GM12878 (cell line): ENCODE measurements at regions not wholly inside any gene's neighbourhood (a gene's known extent, or its start where the extent isn't known, plus 50 kb on each side); places are given as distances from the start of the nearest gene placed in this dataset.

ENCODE experiments used
- ATAC-seq: fragments of 200-7000 bp; cut with Tn5 transposase; 3 replicates; pipeline ENCODE4 v1.9.1; 2020; ENCODE audit warnings: mild to moderate bottlenecking, moderate library complexity
- BruUV-seq: library from RNA; stranded (reverse); fragments of 400-500 nt; replicated peaks from 2 replicates; lab custom pipeline; 2021; lab: Mats Ljungman, UMichigan
- CTCF ChIA-PET: fragments of 300-600 bp; sonication (Branson Sonifier 250); formaldehyde crosslinking; extraction: SDS; loops from one replicate; lab custom pipeline; 2021; ENCODE audit warnings: inconsistent platforms; lab: Yijun Ruan, JAX
- POLR2A ChIA-PET: fragments of 350-600 bp; formaldehyde crosslinking; extraction: SDS; loops from one replicate; lab custom pipeline; 2021; ENCODE audit warnings: inconsistent platforms; lab: Charles Lee
- RAD21 ChIA-PET: fragments of 300-600 bp; sonication (Branson Sonifier 250); formaldehyde crosslinking; loops from one replicate; lab custom pipeline; 2023; ENCODE audit warnings: antibody characterized with exemption; ENCODE audit not compliant: unreplicated experiment; lab: Charles Lee
- SMC1A ChIA-PET: fragments of 300-600 bp; sonication (Branson Sonifier 250); formaldehyde crosslinking; loops from one replicate; lab custom pipeline; 2023; ENCODE audit not compliant: unreplicated experiment, uncharacterized antibody; lab: Charles Lee
- DNase-seq: peaks from one replicate; pipeline ENCODE4 v3.0.0-alpha.2; 2011; ENCODE audit warnings: low read depth, low spot score
- FAIRE-seq: peaks from 3 replicates; lab custom pipeline; 2011; peaks lifted over from hg19 to GRCh38; lab: Jason Lieb, UNC
- H2AFZ ChIP-seq: 2 replicates; pipeline ENCODE4 v1.6.0; 2011; ENCODE audit warnings: low read depth, low read length, control low read depth; ENCODE audit not compliant: control insufficient read depth
- H3K27ac ChIP-seq: 2 replicates; pipeline ENCODE4 v1.5.1; 2011; ENCODE audit warnings: control low read depth; ENCODE audit not compliant: control insufficient read depth, insufficient read depth
- H3K27me3 ChIP-seq, 2 experiments: replicated peaks in 1 of 2; 2 replicates each; pipeline versions ENCODE4 v1.6.0 to v1.6.1; 2011; ENCODE audit warnings: low read length in 1 of 2; ENCODE audit not compliant: control insufficient read depth in 2 of 2, insufficient read depth in 2 of 2
- H3K36me3 ChIP-seq, 2 experiments: 2 replicates each; pipeline ENCODE4 v1.5.1; 2011; ENCODE audit warnings: low read length in 1 of 2; ENCODE audit not compliant: control insufficient read depth in 2 of 2, insufficient read depth in 2 of 2
- H3K4me1 ChIP-seq: 2 replicates; pipeline ENCODE4 v1.6.1; 2011; ENCODE audit warnings: mild to moderate bottlenecking, low read length, moderate library complexity, mixed read lengths; ENCODE audit not compliant: control insufficient read depth, insufficient read depth
- H3K4me2 ChIP-seq: 2 replicates; pipeline ENCODE4 v1.6.0; 2011; ENCODE audit warnings: control low read depth; ENCODE audit not compliant: control insufficient read depth, insufficient read depth
- H3K4me3 ChIP-seq: fragments of 200-600 bp; sonication (generic); 2 replicates; pipeline ENCODE4 v1.5.1; 2016
- H3K79me2 ChIP-seq: 2 replicates; pipeline ENCODE4 v1.6.0; 2011; ENCODE audit warnings: low read length; ENCODE audit not compliant: control insufficient read depth, insufficient read depth
- H3K9ac ChIP-seq: 2 replicates; pipeline ENCODE4 v1.8.0; 2011; ENCODE audit warnings: low read length, control low read depth, mixed read lengths; ENCODE audit not compliant: control insufficient read depth, insufficient read depth
- H3K9me3 ChIP-seq: replicated peaks from 3 replicates; pipeline ENCODE4 v1.5.1; 2011; ENCODE audit warnings: mild to moderate bottlenecking, low read length; ENCODE audit not compliant: control insufficient read depth, insufficient read depth
- H4K20me1 ChIP-seq: 2 replicates; pipeline ENCODE4 v1.6.0; 2011; ENCODE audit not compliant: control insufficient read depth, insufficient read depth
- ATF2 ChIP-seq: IDR thresholded peaks from 2 replicates; pipeline ENCODE4 v1.6.1; 2012; ENCODE audit warnings: low read length, inconsistent platforms
- BMI1 ChIP-seq: fragments of 450-650 bp; IDR thresholded peaks from 2 replicates; pipeline ENCODE4 v1.6.1; 2016; ENCODE audit warnings: mild to moderate bottlenecking, moderate library complexity, borderline replicate concordance
- CBX3 ChIP-seq: fragments of 200-600 bp; sonication (generic); IDR thresholded peaks from 2 replicates; pipeline ENCODE4 v1.6.1; 2016; ENCODE audit warnings: low read depth, borderline replicate concordance
- FOXM1 ChIP-seq: IDR thresholded peaks from 2 replicates; pipeline ENCODE4 v1.6.1; 2012; ENCODE audit warnings: low read depth, mild to moderate bottlenecking, inconsistent platforms, low read length, moderate library complexity
- IKZF2 ChIP-seq, 2 experiments: fragments of 450-650 bp; IDR thresholded peaks; 2 replicates each; pipeline ENCODE4 v1.6.1; 2017; ENCODE audit warnings: mild to moderate bottlenecking in 2 of 2, moderate library complexity in 2 of 2
- KDM1A ChIP-seq: fragments of 200-600 bp; sonication (generic); IDR thresholded peaks from 2 replicates; pipeline ENCODE4 v1.6.1; 2016; ENCODE audit warnings: borderline replicate concordance
- KLF5 ChIP-seq: fragments of 450-650 bp; IDR thresholded peaks from 2 replicates; pipeline ENCODE4 v1.6.1; 2014; ENCODE audit warnings: mild to moderate bottlenecking; ENCODE audit not compliant: partially characterized antibody
- MEF2A ChIP-seq: IDR thresholded peaks from 2 replicates; pipeline ENCODE4 v1.6.1; 2011; ENCODE audit warnings: low read depth, mild to moderate bottlenecking, low read length, moderate library complexity; ENCODE audit not compliant: insufficient read depth
- NFYA ChIP-seq: IDR thresholded peaks from 2 replicates; pipeline ENCODE4 v1.6.1; 2011; ENCODE audit warnings: low read depth, mild to moderate bottlenecking, low read length, improper control_type of control experiment, borderline replicate concordance
- NFYB ChIP-seq: IDR thresholded peaks from 2 replicates; pipeline ENCODE4 v1.6.1; 2011; ENCODE audit warnings: low read depth, mild to moderate bottlenecking, low read length, improper control_type of control experiment, moderate library complexity; ENCODE audit not compliant: insufficient read depth
- PML ChIP-seq: IDR thresholded peaks from 2 replicates; pipeline ENCODE4 v1.6.1; 2012; ENCODE audit warnings: low read length, inconsistent platforms
- POLR2AphosphoS5 ChIP-seq: IDR thresholded peaks from 2 replicates; pipeline ENCODE4 v1.6.1; 2011; ENCODE audit warnings: mild to moderate bottlenecking, low read length, inconsistent platforms
- POU2F2 ChIP-seq: IDR thresholded peaks from 3 replicates; pipeline ENCODE4 v1.6.1; 2011; ENCODE audit warnings: low read depth, mild to moderate bottlenecking, low read length, borderline replicate concordance
- RB1 ChIP-seq: fragments of 450-650 bp; formaldehyde crosslinking; IDR thresholded peaks from 2 replicates; pipeline ENCODE4 v1.6.1; 2017; ENCODE audit warnings: mild to moderate bottlenecking, borderline replicate concordance
- RFX5 ChIP-seq: IDR thresholded peaks from 2 replicates; pipeline ENCODE4 v1.6.1; 2011; ENCODE audit warnings: low read depth, low read length, improper control_type of control experiment
- SMAD1 ChIP-seq: fragments of 450-650 bp; IDR thresholded peaks from 2 replicates; pipeline ENCODE4 v1.6.1; 2018; ENCODE audit warnings: mild to moderate bottlenecking, low read depth; ENCODE audit not compliant: partially characterized antibody
- STAT1 ChIP-seq: fragments of 450-650 bp; conservative IDR thresholded peaks from 2 replicates; pipeline ENCODE4 v1.6.1; 2014; ENCODE audit warnings: antibody characterized with exemption, mild to moderate bottlenecking
- SUPT20H ChIP-seq: IDR thresholded peaks from 2 replicates; pipeline ENCODE4 v1.6.1; 2011; ENCODE audit warnings: low read depth, mild to moderate bottlenecking, low read length, moderate library complexity, borderline replicate concordance; ENCODE audit not compliant: control insufficient read depth
- TAF1 ChIP-seq: IDR thresholded peaks from 2 replicates; pipeline ENCODE4 v1.6.1; 2011; ENCODE audit warnings: mild to moderate bottlenecking, low read depth, low read length, borderline replicate concordance
- TARDBP ChIP-seq: IDR thresholded peaks from 2 replicates; pipeline ENCODE4 v1.6.1; 2016; ENCODE audit warnings: borderline replicate concordance
- ZNF384 ChIP-seq: IDR thresholded peaks from 2 replicates; pipeline ENCODE4 v1.6.1; 2012; ENCODE audit warnings: low read depth, mild to moderate bottlenecking, low read length, improper control_type of control experiment, borderline replicate concordance
- WGBS: methylation state at CpG from one replicate; pipeline ENCODE4 v1.1.6; 2016; ENCODE audit warnings: low lambda C conversion rate; ENCODE audit not compliant: insufficient replicate concordance, insufficient coverage; ENCODE audit errors: missing lambda C conversion rate; 5-methylcytosine and 5-hydroxymethylcytosine counted together
- in situ Hi-C: fragments of 300-500 bp; cut with MboI; formaldehyde crosslinking; loops from 9 replicates; pipeline ENCODE4 v1.14.3; 2018; ENCODE audit warnings: mixed read lengths
- intact Hi-C: fragments of 100-400 bp; cut with micrococcal nuclease; formaldehyde crosslinking; loops from one replicate; pipeline ENCODE4 v1.14.2; 2022; ENCODE audit not compliant: unreplicated experiment
- TF ChIP-seq, protein P1 (sequence below): IDR thresholded peaks from 2 replicates; pipeline ENCODE4 v1.6.1; 2012; ENCODE audit warnings: low read depth, low read length, improper control_type of control experiment

- SMC1A ChIA-PET = no interaction called here
These were observed 52.2 kb upstream of the FAT1 start for GRCh38 chr4:186775902-186776301.

DNA sequence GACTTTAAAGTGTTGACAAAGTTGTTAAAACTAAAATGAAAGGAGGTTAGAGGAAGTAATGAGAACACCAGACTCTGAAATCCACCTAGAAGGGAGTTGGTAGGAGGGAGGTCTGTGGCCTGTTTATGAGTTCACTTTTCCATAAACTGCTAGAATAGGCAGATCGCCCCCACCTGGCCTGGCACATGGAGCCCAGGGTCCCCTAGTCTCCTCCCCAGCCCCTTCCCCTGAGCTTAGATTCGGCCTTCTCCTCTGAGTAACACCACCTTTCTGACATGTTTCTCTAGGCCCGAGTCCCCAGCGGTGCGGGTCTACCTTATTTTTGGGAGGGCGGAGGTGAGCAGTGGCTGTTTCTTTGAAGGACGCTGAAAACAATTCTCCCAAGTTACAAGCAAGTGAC, 54.5 kb upstream of the FAT1 start:
- ChIA-PET SMC1A (no interaction called here), RAD21 (no interaction called here), CTCF (no interaction called here), POLR2A (no interaction called here)
- intact Hi-C loops = no loop called here
- no TSS peak for BruUV-seq
- no peaks in the 10 kb centered on the region; the same call in 2 of the 3 replicates for H3K9me3 ChIP-seq
- FAIRE-seq = no peak
- no peak for DNase-seq
- no peaks in the 10 kb centered on the region for H3K27me3 ChIP-seq
- H3K79me2 ChIP-seq = no peaks in the 10 kb centered on the region
- no peak overlapping the region for H3K27ac ChIP-seq
- H3K9ac ChIP-seq = no peak overlapping the region
- in situ Hi-C loops = no loop called here
- no peak overlapping the region for H3K4me3 ChIP-seq
- WGBS = 50% methylated on average over 7 of the region's 7 CpGs
- no peaks in the 10 kb centered on the region for H4K20me1 ChIP-seq
- H2AFZ ChIP-seq = no peak overlapping the region
- no peaks in the 10 kb centered on the region for H3K36me3 ChIP-seq
- H3K4me1 ChIP-seq = no peaks in the 10 kb centered on the region
- H3K4me2 ChIP-seq = no peak overlapping the region
- no peak for ATAC-seq
- TF ChIP-seq POU2F2 = no peak
- no peak for TF ChIP-seq POLR2AphosphoS5
- TF ChIP-seq SUPT20H = no peak
- no peak for TF ChIP-seq STAT1
- no peak for TF ChIP-seq PML
- no peak for TF ChIP-seq FOXM1
- TF ChIP-seq ATF2 = no peak
- TF ChIP-seq RFX5 = no peak
- no peak for TF ChIP-seq IKZF2 (IDR thresholded peaks at IDR 0.05)

More at GRCh38 chr4:186775902-186776301, 52.2 kb upstream of the FAT1 start:
- POLR2A ChIA-PET = no interaction called here
- ATAC-seq = no peak
- no peaks in the 10 kb centered on the region for H3K79me2 ChIP-seq
- no peak overlapping the region for H2AFZ ChIP-seq
- H3K36me3 ChIP-seq = no peaks in the 10 kb centered on the region
- H3K27ac ChIP-seq = no peak overlapping the region
- no peaks in the 10 kb centered on the region for H4K20me1 ChIP-seq
- RAD21 ChIA-PET = no interaction called here
- H3K27me3 ChIP-seq = no peaks in the 10 kb centered on the region
- DNase-seq = no peak
- no peak for FAIRE-seq
- WGBS = 0% methylated on average over 2 of the region's 2 CpGs
- no peak overlapping the region for H3K9ac ChIP-seq
- no peak for TF ChIP-seq TARDBP
- no peak for TF ChIP-seq BMI1
- no peak for TF ChIP-seq TAF1
- no peak for TF ChIP-seq NFYB
- TF ChIP-seq RB1 = no peak
- no peak for TF ChIP-seq KLF5
- no peak for TF ChIP-seq MEF2A
- no peak for TF ChIP-seq SMAD1
- TF ChIP-seq KDM1A = no peak
- TF ChIP-seq CBX3 = no peak
- TF ChIP-seq, protein P1, sequence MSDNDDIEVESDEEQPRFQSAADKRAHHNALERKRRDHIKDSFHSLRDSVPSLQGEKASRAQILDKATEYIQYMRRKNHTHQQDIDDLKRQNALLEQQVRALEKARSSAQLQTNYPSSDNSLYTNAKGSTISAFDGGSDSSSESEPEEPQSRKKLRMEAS = no peak
- no peak for TF ChIP-seq ZNF384
- TF ChIP-seq NFYA = no peak
- in situ Hi-C loops (no loop called here), intact Hi-C loops (no loop called here)
- H3K4me2 ChIP-seq = no peak overlapping the region
- CTCF ChIA-PET = no interaction called here
- no peak overlapping the region for H3K4me3 ChIP-seq
- no peaks in the 10 kb centered on the region for H3K4me1 ChIP-seq
- H3K9me3 ChIP-seq = no peaks in the 10 kb centered on the region; the same call in 2 of the 3 replicates
- BruUV-seq = no TSS peak
